ENCODE measurements at regions not wholly inside any gene's neighbourhood (a gene's known extent, or its start where the extent isn't known, plus 50 kb on each side); places are given as distances from the start of the nearest gene placed in this dataset.

DNA sequence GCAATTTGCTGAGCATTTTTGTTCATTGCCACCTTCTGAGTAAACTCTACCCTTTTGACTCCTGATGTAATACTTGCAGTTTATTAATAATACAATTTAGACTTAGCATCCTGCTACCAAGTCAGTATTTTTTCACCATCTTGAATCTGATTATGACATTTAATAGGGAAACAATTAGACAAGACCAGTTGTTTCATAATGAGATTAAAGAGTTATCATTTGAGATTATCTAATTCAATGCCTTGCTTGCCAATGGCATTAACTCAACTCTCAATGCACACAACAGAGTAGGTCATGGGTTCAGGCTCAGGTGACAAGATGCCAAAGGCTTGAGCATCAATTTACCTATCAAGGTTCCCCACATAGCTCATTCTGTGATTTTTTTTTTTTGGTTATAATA lies 488.4 kb downstream of the DISC1 start:
- H3K4me3 ChIP-seq (ENCODE audit: low read length) = no peak overlapping the region
- no peaks in the 10 kb centered on the region for H3K27me3 ChIP-seq (ENCODE audit: insufficient read depth, low read length)
- H3K9me3 ChIP-seq (ENCODE audit: low read length) = no peaks in the 10 kb centered on the region
- H2AFZ ChIP-seq (ENCODE audit: low read depth, low read length) = no peak overlapping the region
- peaks cover 6% of the 10 kb centered on the region for H3K4me1 ChIP-seq (ENCODE audit: insufficient read depth, low read length)
- no peaks in the 10 kb centered on the region for H3K36me3 ChIP-seq (ENCODE audit: insufficient read depth, low read length)

- H3K36me3 ChIP-seq (ENCODE audit: insufficient read depth, low read length) = no peaks in the 10 kb centered on the region
Measured at GRCh38 chr1:232112076-232112475, 485.5 kb downstream of the DISC1 start.

GRCh38 chr1:232111611-232112010 lies 485.0 kb downstream of the DISC1 start:
- H3K4me1 ChIP-seq (ENCODE audit: insufficient read depth, low read length) = peaks cover 7% of the 10 kb centered on the region
- H3K27me3 ChIP-seq (ENCODE audit: insufficient read depth, low read length) = no peaks in the 10 kb centered on the region
- no peaks in the 10 kb centered on the region for H3K36me3 ChIP-seq (ENCODE audit: insufficient read depth, low read length)
- no peak overlapping the region for H2AFZ ChIP-seq (ENCODE audit: low read depth, low read length)
- no peaks in the 10 kb centered on the region for H3K9me3 ChIP-seq (ENCODE audit: low read length)
- H3K4me3 ChIP-seq (ENCODE audit: low read length) = no peak overlapping the region

More at GRCh38 chr1:232112076-232112475, 485.5 kb downstream of the DISC1 start:
- Histone ChIP-seq H3K27me3 (ENCODE audit: insufficient read depth, low read length) (no peaks in the 10 kb centered on the region), H2AFZ (ENCODE audit: low read depth, low read length) (no peak overlapping the region), H3K9me3 (ENCODE audit: low read length) (no peaks in the 10 kb centered on the region), H3K4me1 (ENCODE audit: insufficient read depth, low read length) (peaks cover 7% of the 10 kb centered on the region), H3K4me3 (ENCODE audit: low read length) (no peak overlapping the region)

GRCh38 chr1:232110281-232111090 lies 483.9 kb downstream of the DISC1 start:
- H3K4me3 ChIP-seq (ENCODE audit: low read length) = no peak overlapping the region
- no peaks in the 10 kb centered on the region for H3K9me3 ChIP-seq (ENCODE audit: low read length)
- no peaks in the 10 kb centered on the region for H3K27me3 ChIP-seq (ENCODE audit: insufficient read depth, low read length)
- H2AFZ ChIP-seq (ENCODE audit: low read depth, low read length) = no peak overlapping the region
- no peaks in the 10 kb centered on the region for H3K36me3 ChIP-seq (ENCODE audit: insufficient read depth, low read length)
- H3K4me1 ChIP-seq (ENCODE audit: insufficient read depth, low read length) = peaks cover 18% of the 10 kb centered on the region

- H3K27me3 ChIP-seq (ENCODE audit: insufficient read depth, low read length) = no peaks in the 10 kb centered on the region
- no peaks in the 10 kb centered on the region for H3K36me3 ChIP-seq (ENCODE audit: insufficient read depth, low read length)
- H3K9me3 ChIP-seq (ENCODE audit: low read length) = no peaks in the 10 kb centered on the region
- peaks cover 20% of the 10 kb centered on the region for H3K4me1 ChIP-seq (ENCODE audit: insufficient read depth, low read length)
- no peak overlapping the region for H2AFZ ChIP-seq (ENCODE audit: low read depth, low read length)
- H3K4me3 ChIP-seq (ENCODE audit: low read length) = no peak overlapping the region
Measured at GRCh38 chr1:232109391-232109790, 482.8 kb downstream of the DISC1 start.

DNA sequence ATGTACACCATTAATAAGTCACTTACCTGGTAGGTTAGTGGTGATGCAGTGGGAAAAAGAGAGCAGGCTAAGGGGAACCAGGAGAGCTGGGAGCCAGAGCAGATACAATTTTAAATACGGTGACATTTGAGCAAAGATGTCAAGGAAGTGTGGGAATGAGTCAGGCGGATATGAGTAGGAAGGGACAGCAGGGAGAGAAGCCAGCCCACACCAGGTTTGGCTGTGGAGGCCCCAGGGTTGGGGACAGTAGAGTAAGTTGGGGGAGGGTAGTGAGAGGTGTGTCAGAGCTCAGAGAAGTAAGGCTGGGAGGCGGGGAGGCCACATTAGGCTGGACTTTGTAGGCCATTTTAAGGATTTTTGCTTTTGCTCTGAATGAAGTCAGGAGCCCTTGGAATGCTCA lies 482.0 kb downstream of the DISC1 start:
- Histone ChIP-seq H2AFZ (ENCODE audit: low read depth, low read length) (no peak overlapping the region), H3K4me3 (ENCODE audit: low read length) (no peak overlapping the region), H3K27me3 (ENCODE audit: insufficient read depth, low read length) (no peaks in the 10 kb centered on the region), H3K36me3 (ENCODE audit: insufficient read depth, low read length) (no peaks in the 10 kb centered on the region), H3K9me3 (ENCODE audit: low read length) (no peaks in the 10 kb centered on the region), H3K4me1 (ENCODE audit: insufficient read depth, low read length) (peaks cover 20% of the 10 kb centered on the region)

- Histone ChIP-seq H3K4me1 (ENCODE audit: insufficient read depth, low read length) (peaks cover 20% of the 10 kb centered on the region), H3K36me3 (ENCODE audit: insufficient read depth, low read length) (no peaks in the 10 kb centered on the region), H3K9me3 (ENCODE audit: low read length) (no peaks in the 10 kb centered on the region), H3K27me3 (ENCODE audit: insufficient read depth, low read length) (no peaks in the 10 kb centered on the region), H3K4me3 (ENCODE audit: low read length) (no peak overlapping the region), H2AFZ (ENCODE audit: low read depth, low read length) (no peak overlapping the region)
Measured at GRCh38 chr1:232106415-232106814, 479.8 kb downstream of the DISC1 start.

GRCh38 chr1:232105561-232105960 lies 479.0 kb downstream of the DISC1 start:
- peaks cover 19% of the 10 kb centered on the region for H3K4me1 ChIP-seq (ENCODE audit: insufficient read depth, low read length)
- no peak overlapping the region for H3K4me3 ChIP-seq (ENCODE audit: low read length)
- no peak overlapping the region for H2AFZ ChIP-seq (ENCODE audit: low read depth, low read length)
- no peaks in the 10 kb centered on the region for H3K27me3 ChIP-seq (ENCODE audit: insufficient read depth, low read length)
- no peaks in the 10 kb centered on the region for H3K36me3 ChIP-seq (ENCODE audit: insufficient read depth, low read length)
- no peaks in the 10 kb centered on the region for H3K9me3 ChIP-seq (ENCODE audit: low read length)

- Histone ChIP-seq H3K9me3 (ENCODE audit: low read length) (no peaks in the 10 kb centered on the region), H3K36me3 (ENCODE audit: insufficient read depth, low read length) (no peaks in the 10 kb centered on the region), H3K4me1 (ENCODE audit: insufficient read depth, low read length) (peaks cover 10% of the 10 kb centered on the region), H3K4me3 (ENCODE audit: low read length) (no peak overlapping the region), H3K27me3 (ENCODE audit: insufficient read depth, low read length) (no peaks in the 10 kb centered on the region), H2AFZ (ENCODE audit: low read depth, low read length) (no peak overlapping the region)
Measured at GRCh38 chr1:232101231-232101630, 474.6 kb downstream of the DISC1 start.

GRCh38 chr1:232096751-232097150 lies 470.2 kb downstream of the DISC1 start:
- H3K36me3 ChIP-seq (ENCODE audit: insufficient read depth, low read length) = no peaks in the 10 kb centered on the region

More at GRCh38 chr1:232096751-232097150, 470.2 kb downstream of the DISC1 start:
- H2AFZ ChIP-seq (ENCODE audit: low read depth, low read length) = no peak overlapping the region
- H3K27me3 ChIP-seq (ENCODE audit: insufficient read depth, low read length) = no peaks in the 10 kb centered on the region
- H3K4me3 ChIP-seq (ENCODE audit: low read length) = no peak overlapping the region
- H3K4me1 ChIP-seq (ENCODE audit: insufficient read depth, low read length) = no peaks in the 10 kb centered on the region
- H3K9me3 ChIP-seq (ENCODE audit: low read length) = no peaks in the 10 kb centered on the region
